HG02970 (cell line): ENCODE measurements at regions not wholly inside any gene's neighbourhood (a gene's known extent, or its start where the extent isn't known, plus 50 kb on each side); places are given as distances from the start of the nearest gene placed in this dataset.

Source experiments
- ATAC-seq: cut with Tn5 transposase; IDR thresholded peaks from one replicate; pipeline ENCODE4 v1.9.1; 2021; ENCODE audit warnings: mild to moderate bottlenecking, moderate library complexity, moderate number of reproducible peaks; ENCODE audit not compliant: unreplicated experiment, low FRiP score

- no peak for ATAC-seq
These were observed 268.3 kb downstream of the GADD45G start for GRCh38 chr9:89872913-89873707.

DNA sequence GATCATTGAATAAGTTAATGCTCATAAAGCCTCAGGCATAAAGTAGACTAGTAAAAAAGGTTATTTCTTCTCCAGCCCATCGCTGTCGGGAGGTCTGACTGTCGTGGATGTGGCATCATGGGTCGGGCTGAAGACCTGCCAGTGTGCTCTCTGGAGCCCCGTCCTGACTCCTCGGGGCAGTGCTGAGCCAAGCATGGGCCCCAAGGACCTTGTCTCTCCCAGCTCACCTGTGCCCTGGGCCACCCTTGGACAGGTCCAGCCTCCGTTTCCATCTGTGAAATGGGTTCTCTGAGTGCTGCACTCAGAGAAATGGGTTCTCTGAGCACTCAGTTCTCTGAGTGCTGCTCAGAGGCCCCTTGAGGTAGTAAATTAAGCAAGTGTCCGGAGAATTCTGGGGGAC is 269.0 kb downstream of the GADD45G start:
- no peak for ATAC-seq

GRCh38 chr9:89874351-89875321 is 269.8 kb downstream of the GADD45G start:
- no peak for ATAC-seq

DNA sequence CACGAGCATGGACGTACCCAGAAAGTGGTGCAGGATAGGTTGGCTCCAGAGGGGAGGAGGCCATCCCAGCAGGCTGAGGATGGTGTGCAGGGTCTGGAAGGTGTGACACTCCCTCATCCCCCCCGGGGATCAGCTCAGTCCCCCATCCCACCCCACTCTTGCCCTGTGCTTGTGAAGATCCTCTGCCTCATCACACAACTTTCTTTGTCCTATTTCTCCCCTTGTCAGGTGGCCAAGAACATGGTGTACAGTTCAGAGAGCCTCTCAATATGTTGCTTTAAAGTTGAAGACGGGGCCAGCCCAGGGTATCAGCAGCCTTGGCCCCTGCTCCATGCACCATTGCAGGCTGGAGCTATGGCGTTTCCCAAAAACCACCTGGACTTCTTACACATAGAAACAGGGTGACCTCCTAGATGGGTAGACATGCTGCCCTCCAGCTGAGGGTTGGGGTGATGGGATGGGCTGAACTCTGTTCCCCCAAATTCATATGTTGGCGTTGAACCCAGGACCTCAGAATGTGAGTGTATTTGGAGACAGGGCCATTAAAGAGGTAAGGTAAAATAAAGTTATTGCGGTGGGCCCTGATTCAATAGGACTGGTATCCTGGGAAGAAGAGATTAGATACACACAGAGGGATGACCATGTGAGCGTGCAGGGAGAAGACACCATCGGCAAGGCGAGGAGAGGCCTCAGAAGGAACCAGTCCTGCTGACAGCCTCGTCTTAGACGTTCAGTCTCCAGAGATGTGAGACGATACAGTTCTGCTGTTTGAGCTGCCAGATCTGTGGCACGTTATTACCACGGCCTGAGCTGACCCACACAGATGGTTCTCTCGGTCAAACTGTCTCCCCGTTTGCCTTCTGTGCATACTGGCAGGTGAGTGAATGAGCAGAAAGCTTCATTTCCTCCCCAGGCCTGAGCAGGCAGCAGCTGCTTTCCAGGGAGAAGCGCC is 272.5 kb downstream of the GADD45G start:
- ATAC-seq = no peak

DNA sequence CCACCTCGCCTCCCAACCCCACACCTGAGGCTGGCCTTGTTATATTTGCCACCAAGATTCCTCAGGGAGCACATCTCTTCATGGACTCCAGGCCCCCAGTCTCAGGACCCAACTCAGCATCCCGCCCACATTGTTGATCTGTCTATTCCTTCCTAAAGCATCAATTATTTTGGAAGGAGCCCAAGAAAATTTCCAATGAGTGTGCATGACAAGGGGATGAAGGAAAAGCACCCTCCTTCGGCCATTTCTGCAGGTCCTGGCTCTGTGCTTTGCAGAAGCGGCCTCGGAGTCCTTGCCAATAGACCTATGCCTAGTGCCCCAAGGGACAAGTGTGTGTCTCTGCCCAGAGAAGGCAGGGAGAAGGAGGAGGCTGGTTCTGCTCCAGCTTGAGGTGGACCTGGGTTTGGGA is 273.2 kb downstream of the GADD45G start:
- no peak for ATAC-seq

DNA sequence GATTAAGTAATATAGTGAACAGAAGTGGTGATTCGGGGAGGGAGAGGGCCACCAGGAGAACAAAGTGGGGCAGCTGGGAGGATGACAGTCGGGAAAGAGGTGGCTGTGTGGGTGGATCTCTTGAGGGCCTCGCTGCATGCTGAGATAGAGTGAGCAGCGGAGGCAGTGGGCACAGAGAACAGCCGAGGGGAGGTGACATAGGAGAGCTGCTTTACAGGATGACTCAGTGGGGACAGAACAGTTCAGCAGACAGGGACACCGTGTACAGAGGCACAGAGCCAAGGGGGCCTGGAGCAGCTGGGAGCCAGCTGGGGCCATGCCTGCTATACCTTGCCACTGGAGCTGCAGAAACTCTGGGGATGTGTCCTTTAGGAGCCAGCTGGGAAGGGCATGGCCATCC is 273.9 kb downstream of the GADD45G start:
- ATAC-seq = no peak

GRCh38 chr9:89879276-89879675 is 274.5 kb downstream of the GADD45G start:
- no peak for ATAC-seq

- no peak for ATAC-seq
These were observed 274.9 kb downstream of the GADD45G start for GRCh38 chr9:89879701-89880100.

DNA sequence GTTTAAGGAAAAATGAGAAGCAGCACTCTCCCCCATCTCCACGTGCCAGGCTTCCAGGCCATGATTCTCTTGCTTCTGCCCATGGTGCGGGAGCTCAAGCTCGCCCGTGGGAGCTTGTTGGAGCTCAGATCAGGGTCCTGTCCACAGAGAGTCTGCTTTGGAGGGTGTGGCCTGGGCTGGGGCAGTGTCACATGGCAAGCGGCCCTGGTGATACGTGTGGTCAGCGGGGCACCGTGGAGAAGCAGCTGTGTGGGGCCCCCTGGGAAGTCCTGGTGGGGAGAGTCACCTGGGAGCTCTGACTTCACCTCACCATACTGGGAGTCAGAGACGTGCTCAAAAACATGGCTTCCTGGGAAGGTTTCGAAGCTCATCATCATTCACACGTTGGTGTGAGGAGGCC is 275.3 kb downstream of the GADD45G start:
- ATAC-seq = no peak

GRCh38 chr9:89880721-89881120 is 275.9 kb downstream of the GADD45G start:
- ATAC-seq = no peak

GRCh38 chr9:89881431-89881830 is 276.6 kb downstream of the GADD45G start:
- no peak for ATAC-seq

- no peak for ATAC-seq
These were observed 278.1 kb downstream of the GADD45G start for GRCh38 chr9:89882930-89883361.

GRCh38 chr9:89883401-89884341 is 278.9 kb downstream of the GADD45G start:
- ATAC-seq = no peak

DNA sequence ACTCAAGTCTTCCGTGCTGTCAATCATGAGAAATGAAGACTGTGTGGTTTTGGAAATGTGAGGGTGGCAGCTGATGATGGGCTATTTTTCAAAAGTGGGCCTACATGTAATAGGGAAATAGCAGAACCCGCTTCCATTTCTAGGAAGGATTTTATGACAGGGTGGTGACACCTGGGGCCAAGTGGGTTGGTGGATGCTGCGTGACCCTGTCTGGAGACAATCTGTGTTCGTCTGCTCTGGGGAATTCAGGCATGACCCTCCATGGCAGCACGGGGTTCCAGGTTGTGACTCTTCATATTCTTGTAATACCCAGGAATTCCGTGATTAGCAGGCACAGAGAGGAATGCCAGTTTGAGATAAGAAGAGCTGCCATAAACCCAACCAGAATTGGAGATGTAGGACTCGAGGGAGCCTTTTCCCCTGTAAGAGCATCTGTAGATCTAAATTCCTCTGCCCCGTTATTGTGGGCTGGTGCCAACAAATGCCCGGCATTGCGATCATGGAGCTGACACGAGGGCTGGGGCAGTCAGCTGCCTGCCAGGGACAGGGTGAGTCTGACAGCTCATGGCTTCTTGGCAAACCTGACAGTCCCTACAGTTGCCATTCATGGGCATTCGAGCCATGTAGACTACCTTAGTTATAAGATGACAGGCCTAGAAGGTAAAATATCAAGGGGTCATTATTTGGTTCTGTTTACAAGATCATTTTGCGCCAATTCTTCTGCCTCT is 279.7 kb downstream of the GADD45G start:
- ATAC-seq = no peak

DNA sequence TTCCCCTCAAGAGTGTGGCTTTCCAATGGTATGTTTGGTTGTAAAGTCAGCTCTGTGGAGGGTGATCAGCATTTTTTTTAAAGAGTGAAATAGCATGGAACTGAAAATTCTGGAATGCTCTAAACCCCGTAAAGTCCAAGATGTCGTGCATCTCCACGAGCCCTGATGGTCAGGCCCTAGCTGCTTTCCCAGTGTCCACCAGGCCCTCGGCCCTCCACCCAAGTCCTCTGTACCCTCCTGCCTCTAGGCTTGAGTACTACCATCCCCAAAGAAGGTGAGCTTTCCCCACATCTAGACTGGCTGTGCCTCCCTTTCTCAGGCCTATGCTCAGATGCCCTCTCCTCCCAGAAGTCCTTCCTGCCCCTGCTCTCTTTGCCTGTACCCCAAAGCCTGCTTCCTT is 280.3 kb downstream of the GADD45G start:
- ATAC-seq = no peak

- no peak for ATAC-seq
These were observed 281.5 kb downstream of the GADD45G start for GRCh38 chr9:89886281-89886700.

GRCh38 chr9:89887286-89887685 is 282.5 kb downstream of the GADD45G start:
- no peak for ATAC-seq

- ATAC-seq = no peak
These were observed 283.4 kb downstream of the GADD45G start for GRCh38 chr9:89888233-89888632.

GRCh38 chr9:89888677-89889076 is 283.9 kb downstream of the GADD45G start:
- ATAC-seq = no peak
